HG03135 (cell line): ENCODE measurements at regions not wholly inside any gene's neighbourhood (a gene's known extent, or its start where the extent isn't known, plus 50 kb on each side); places are given as distances from the start of the nearest gene placed in this dataset.
A peak's percentile ranks its signal among the peaks of the same experiment; 100 is the strongest.
"Not testable (repeated sequence)": the region's sequence is repeated elsewhere in the genome, so short reads cannot be mapped to it uniquely, and the experiment has no call there.

ENCODE experiments used
- ATAC-seq: cut with Tn5 transposase; IDR thresholded peaks from one replicate; pipeline ENCODE4 v1.9.1; 2021; ENCODE audit warnings: mild to moderate bottlenecking, moderate library complexity; ENCODE audit not compliant: unreplicated experiment

DNA sequence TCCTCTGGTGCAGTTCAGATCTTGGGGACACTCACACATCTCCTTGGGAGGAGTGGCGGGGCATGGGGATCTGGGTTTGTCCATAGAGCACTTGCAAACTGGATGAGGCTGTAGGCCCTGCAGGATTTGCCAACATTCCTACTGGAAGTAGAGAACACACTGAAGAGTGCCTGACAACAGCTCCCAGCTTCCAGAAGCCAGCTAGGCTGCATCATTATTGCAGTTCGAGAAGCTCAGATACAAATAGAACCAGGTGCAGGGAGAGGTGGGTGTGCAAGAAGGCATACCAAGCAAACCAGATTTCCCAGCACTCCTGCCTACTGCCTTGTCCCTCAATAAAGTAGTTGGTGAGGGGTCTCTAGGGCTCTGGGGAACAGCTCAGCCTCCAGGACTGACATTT lies 52.5 kb downstream of the RHOB start:
- no peak for ATAC-seq

DNA sequence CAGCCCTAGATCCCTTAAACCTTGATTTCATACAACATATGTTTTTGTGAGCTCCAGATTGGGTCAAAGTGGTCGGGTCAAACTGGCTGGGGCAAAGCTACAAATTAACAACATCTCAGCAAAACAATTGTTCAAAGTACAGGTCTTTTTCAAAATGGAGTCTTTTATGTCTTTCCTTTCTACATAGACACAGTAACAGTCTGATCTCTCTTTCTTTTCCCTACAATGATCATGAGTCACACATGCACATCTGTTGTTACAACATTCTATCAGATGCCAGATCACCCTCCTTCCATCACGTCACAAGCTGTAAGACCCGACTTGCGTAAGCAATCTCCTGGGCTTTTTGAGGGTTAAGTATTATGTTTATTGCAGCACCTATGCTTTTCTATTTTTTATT lies 55.1 kb downstream of the RHOB start:
- ATAC-seq = no peak

DNA sequence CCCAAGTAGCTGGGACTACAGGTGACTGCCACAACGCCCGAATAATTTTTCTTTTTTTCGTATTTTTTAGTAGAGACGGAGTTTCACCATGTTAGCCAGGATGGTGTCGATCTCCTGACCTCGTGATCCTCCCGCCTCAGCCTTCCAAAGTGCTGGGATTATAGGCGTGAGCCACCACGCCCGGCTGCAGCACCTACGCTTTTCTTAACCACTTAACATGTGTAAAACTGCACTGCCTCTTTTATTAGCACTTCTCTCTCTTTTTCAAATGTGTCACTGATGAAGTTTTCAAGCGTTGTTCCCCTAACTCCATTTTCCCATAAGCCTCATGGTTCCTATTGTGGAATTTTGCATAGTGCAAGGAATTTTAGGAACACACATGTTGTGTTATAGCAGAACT lies 55.6 kb downstream of the RHOB start:
- ATAC-seq = not testable (repeated sequence)

DNA sequence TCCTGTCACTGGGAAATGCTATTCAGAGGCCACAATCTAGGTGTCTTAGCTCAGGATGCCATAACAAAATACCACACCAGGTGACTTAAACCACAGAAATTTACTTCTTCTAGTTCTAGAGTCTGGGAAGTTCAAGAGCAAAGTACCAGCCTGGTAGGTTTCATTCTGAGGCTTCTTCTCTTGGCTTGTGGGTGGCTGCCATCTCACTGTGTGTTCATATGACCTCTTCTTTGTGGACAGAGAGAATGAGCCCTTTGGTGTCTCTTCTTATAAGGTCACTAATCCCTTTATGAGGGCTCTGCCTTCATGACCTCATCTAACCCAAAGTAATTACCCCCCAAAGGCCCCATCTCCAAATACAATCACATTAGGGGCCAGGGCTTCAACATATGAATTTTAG lies 57.3 kb downstream of the RHOB start:
- no peak for ATAC-seq

DNA sequence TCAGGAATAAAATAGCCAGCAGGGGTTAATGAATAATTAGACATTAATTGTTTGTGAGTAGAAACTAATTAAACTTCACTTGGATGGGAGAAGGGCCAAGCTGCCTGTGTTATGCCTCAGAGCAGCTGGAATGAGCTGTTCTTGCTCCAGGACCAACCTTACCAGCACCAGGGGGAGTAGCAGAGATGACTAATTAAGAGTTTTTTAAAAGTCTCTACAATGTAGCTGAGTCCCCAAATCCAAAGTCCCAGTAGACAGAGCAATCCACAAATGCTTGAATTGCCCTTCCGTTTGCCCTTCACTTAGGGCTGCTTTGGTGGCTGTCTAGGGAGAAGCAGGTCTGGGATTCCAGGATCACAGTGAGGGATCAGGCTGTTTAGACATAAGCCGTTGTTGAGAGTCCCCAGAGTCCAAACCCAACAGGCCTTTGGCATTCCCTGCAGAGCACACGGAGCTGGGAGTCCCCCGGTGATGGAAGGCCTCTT lies 59.4 kb downstream of the RHOB start:
- ATAC-seq = no peak

DNA sequence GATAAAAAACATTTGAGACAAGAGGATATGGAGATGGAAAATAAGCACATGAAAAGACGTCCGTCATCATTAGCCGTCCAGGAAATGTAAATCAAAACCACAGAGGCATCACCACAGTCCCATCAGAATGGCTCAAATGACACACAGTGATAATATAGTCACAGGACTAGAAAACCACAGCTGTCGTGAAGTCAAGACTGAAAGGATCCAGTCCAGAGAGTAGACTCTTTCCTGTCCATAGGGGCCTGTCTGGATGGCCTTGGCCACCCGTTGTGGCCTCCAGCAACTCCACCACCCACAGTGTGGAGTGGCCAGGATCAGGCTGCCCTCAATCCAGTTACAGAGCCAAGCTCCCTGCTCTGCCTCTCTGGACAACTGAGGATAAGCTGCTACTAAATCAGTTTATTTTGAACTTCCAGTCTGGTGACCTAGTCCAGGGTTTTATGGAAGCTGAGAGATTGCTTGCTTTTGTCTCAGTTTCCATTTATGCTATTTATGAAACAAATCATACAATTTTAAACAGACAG lies 60.4 kb downstream of the RHOB start:
- ATAC-seq = peak; percentile 98

DNA sequence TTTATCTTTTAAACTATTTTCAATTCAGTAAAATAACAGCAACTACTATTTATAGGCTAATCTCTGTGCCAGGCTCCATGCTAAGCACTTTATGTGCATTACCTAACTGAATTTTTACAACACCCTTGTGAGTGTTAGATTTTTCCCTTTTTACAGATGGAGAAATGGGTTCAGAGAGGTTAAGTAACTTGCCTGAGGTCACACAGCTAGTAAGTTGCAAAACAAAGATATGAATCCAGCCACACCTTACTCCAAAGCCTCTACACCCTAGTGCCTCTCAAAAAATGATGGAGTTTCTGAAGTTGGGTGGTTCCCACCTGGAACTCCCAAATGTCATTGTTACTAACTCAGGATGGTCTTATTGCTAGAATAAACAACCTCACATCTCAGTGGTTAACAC lies 60.8 kb downstream of the RHOB start:
- ATAC-seq = no peak

DNA sequence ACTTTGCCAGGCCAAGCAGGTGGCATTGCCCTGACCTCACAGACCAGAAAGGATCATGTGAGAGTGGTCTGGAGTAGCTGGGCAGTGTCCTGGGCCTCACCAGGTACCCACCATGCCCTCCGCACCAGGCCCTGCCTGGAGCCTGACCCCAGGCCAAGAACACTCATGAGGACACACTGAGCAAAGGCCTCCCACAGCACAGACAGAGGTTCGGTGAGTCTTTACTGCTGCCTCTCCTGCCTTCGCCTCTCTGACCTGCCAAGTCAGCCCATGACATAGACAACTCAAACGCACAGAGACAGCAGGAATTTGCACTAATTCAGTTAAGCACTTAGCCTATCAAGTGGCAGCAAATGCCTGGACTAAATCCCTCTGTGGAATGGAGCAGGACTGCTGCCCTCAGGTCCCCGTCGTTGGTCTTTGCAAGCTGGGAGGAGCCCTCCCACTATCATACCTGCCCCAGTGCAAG lies 62.5 kb downstream of the RHOB start:
- no peak for ATAC-seq

DNA sequence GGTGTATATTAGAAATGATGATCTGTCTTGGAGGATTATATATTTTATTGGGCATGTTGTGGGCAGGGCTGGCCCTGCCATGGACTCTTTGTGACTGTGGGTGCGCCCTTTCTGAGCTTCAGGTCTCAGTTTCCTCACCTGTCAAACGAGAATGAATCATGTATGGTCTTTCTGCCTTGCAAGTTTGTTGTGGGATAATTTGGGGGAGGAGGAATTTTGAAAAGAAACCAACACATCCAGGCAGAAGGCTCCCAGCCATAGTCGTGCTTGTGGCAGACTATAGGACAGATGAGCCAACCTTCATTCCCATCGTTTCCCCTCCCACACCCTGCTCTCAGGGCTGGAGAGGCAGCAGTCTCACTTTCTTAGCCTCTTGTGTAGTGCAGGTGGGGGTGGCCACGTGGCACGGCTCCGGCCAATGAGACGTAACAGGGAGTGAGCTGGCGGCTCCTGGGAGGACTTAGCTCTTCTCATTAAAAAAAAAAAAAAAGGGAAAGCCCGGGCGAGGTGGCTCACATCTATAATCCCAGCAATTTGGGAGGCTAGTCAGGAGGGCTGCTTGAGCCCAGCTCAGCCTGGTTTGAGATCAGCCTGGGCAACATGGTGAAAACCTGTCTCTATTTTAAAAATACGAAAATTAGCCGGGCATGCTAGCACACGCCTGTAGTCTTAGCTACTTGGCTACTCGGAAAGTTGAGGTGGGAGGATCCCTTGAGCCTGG lies 63.1 kb downstream of the RHOB start:
- ATAC-seq = no peak

DNA sequence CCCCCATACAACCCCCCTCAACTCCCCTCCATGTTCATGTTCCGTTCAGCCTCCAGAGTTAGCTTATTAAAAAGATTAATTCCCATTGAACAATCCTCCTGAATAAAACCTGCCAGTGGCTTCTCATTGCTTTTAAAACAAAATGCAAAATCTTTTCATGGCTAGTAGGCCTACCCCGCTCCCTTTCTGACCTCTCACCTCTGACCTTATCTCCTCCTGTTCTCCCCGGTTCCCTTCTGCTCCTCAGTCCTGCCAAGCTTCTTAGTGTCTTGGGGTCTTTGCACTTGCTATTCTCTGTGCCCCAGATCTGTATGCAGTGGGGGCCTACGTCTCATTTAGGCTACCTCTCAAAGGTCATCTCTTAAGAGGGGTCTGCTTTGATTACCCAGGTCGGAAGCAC lies 64.3 kb downstream of the RHOB start:
- ATAC-seq = no peak

DNA sequence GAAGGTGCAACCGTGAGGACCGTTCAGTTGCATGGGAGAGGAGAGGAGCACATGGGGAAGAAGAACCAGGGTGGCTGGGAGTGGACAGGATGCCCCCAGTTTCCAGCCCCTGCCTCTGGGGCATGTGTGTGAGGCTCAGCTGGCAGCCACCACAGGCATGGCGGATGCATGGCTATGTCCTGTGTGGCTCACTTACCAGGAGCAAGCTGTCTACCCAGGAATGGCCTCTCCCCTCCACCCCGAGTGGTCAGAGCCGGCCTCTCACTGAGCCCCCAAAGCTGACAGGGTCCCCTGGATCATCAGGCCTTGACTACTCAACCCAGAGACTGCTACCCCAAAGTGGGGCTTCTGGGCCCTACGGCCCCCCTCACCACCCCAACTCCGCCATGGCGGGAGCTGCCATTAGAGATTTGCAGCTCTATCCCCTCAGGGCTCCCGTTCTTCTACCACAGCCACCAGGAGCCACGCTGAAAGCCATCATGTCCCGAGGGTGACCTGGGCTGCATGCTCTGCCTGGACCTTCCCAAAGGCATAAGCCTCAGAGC lies 65.3 kb downstream of the RHOB start:
- ATAC-seq = no peak

DNA sequence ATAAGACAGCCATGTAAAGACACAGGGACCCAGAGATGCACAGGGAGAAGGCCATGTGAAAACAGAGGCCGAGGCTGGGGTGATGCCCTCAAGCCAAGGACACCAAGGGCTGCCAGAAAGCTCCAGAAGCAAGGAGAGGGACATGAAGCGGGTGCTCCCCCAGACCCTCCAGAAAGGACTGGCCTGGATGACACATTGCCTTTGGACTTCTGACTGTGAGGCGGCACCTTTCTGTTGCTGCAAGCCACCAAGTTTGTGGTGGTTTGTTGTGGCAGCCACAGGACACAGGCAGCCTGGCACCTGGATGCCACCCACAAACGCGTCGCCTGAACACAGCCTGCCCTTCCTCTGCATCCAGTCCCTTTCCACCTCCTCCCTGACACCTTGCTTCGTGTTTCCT lies 67.1 kb downstream of the RHOB start:
- ATAC-seq = no peak

DNA sequence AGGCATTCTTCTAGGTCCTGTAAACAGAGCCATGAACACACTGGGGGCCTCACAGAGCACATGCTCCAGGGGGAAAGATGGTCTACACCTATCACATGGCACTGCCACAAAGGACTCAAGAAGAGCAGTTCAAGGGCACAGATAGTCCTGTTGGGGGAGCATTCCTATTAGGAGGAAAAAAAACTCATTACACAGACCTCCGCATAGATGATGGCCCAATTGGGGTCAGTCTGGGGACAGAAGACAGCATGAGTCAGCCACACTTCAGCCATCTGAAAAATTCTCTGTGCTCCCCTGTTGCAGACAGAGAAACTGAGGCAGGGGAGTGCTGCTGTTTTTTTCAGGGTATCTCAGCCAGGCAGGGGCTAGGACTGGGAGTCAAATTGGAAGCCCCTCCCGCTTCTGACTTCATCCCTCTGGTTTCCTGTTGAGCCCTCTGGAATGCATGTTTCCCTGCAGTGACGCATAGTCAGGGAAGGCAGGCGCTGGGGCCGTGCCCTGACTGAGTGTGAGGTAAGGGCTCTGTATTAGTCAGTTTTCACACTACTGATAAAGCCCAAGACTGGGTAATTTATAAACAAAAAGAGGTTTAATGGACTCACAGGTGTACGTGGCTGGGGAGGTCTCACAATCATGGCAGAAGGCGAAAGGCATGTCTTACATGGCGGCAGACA lies 67.9 kb downstream of the RHOB start:
- no peak for ATAC-seq

DNA sequence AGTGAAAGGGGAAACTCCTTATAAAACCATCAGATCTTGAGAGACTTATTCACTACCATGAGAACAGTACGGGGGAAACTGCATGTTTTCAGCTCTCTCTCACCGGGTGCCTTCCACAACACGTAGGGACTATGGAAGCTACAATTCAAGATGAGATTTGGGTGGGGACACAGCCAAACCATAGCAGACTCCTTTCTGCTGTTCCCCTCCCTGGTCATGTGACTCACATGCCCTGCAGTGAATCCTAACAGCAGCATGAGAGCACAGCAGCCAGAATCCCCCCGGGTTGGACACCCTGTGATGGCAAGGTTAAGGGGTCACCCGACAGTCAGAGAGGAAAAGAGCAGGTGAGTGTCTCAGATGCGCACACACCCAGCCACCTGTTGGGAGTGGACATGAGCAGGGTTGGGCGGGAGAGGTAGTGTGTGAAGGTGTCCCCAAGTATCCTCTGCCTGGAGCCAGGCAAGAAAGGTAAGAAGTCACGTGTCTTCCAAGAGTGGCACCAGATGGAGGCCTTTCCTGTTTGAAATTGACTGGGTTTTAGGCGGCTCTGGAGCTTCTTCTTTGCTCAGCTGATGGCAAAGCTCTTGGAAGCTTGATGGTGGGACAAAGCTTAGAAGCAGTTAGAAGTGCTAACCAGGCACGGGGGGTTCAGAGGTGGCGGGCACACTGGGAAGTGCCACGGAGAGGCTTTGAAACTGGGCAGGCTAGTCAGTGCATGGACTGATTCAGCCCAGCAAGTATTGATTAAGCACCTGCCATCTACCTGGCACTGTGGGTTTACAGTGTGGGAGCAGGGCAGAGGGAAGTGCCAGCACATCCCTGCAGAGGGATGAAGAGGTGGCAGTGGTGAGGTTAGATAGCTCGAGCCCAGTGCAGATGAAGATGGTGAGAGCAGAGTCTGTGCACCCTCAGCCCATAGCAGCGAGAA lies 68.7 kb downstream of the RHOB start:
- ATAC-seq = no peak

DNA sequence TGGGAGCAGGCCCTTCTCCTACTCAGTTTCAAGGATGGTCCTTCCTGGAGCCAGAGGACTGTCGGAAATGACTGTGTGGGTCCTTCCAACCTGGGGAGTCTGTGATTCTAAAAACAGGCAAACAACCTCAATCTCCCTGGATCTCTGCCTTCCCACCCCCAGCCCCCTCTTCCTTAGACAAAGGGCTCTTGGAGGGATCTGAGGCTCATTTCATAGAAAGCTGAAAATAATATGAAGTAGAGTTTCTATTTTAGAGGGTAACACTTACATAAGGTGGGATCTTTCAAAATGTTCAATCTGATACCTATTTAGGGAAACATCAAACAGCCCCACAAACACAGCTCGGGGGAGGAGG lies 69.4 kb downstream of the RHOB start:
- ATAC-seq = no peak

DNA sequence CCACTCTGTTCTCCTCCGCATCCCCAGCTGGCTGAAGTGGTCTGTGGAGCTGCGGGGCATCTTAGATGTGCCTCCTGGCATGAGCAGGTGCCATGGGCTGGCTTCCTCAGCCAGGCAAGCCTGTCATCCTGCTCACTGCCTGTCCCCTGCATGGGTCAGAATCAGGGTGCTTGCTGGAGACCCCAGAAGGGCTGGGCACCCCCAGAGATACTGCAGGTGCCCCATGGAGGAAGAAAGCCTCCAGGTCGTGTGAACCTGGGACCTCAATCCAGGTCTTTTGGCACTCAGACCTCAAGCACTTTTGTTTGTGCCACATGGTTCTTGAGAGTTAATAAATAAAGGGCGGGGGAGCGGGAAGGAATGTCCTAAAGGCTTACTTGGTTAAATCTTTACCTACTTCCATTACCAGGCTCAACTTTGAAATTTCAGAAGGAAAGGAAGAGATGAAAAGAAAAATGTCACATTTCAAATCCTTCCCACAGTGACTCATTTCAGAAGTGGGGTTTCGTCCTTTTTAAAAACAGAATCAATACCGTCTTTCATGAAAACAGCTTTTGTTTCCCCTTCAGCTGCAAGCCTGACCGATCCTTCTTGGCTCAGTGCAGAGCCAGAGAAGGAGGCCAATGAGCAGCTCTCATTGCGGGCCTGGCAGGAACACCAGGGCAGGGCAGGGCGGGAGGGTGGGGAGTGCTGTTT lies 69.9 kb downstream of the RHOB start:
- ATAC-seq = peak; percentile 87

DNA sequence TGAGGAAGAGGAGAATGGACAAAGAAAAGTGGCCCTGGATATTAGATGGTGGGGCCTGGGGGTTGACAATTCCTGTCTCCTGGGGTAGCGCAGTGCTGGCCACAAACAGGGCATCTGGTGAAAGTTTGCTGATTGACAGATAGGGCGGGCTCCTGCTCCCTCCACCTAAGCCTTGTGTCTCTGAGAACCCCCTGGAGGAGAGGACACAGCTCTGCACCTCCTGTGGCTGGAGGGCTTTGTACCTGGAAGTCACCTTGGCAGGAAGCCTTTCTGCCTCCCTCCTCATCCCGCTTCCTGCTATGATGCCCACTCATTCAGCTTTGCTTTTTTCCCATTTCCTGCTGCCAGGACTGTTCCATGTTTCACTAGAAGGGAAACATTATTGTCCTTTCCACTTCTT lies 72.4 kb downstream of the RHOB start:
- no peak for ATAC-seq

DNA sequence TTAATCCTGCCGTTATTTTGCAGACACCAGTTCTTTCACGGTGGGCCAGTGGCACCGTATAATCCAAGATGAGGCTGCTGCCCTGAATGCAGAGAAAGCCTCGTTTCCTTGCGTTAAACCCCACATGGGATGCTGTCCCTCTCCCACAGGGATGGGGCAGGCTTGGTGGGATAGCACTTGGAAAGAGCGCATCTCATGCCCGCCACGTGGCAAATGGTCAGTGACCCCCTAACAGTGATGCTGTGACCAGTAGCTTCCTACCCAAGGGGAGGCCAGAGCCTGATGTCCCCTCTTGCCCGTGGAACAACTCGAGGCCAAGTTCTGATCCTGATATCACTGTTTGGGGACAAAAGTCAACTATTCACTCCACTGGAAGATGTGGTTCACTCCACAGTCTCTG lies 73.3 kb downstream of the RHOB start:
- ATAC-seq = no peak

DNA sequence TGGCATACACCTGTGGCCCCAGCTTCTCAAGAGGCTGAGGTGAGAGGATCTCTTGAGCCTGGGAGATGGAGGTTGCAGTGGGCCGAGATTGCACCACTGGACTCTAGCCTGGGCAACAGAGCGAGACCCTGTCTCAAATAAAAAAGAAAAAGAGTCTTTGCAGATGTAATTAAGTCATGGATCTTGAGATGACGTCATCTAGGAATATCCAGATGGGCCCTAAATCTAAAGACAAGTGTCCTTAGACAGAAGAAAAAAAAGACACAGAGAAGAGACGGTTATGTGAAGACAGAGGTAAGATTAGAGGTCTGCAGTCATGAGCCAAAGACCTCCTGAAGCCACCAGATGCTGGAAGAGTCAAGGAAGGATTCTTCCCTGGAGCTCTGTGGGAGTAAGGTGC lies 74.3 kb downstream of the RHOB start:
- no peak for ATAC-seq

DNA sequence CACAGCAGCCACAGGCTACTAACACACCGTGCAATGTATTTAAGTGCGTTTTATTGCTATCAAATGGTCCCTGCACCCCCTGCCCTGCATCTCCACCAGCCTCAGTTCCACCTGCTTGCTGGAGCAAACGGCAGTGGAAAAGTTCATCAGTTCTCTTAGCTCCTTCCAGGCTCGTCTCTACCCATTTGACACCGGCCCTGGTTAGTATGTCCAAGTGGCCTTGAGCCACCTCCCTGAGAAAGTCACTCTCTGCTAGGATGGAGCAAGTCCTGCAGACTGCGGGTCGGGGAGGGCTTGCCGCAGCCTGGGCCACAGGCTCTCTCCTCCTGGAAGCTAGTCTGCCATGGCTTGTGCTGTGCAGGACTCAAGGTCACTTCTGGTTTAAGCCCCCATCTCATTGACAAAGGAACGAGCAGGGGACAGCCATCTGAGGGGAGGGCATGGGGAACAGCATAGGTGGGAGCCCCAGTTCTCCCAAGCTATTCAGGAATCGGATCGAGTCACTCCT lies 74.9 kb downstream of the RHOB start:
- no peak for ATAC-seq
